DOHH2 (cell line): ENCODE measurements at regions not wholly inside any gene's neighbourhood (a gene's known extent, or its start where the extent isn't known, plus 50 kb on each side); places are given as distances from the start of the nearest gene placed in this dataset.

Experiments used
- H3F3A ChIP-seq: fragments of 200-600 bp; sonication (generic), shearing (Covaris generic); 2 replicates; pipeline ENCODE4 v1.6.0; 2016; ENCODE audit warnings: antibody characterized with exemption, mild to moderate bottlenecking; ENCODE audit not compliant: control insufficient read depth, insufficient read depth
- H3K27ac ChIP-seq: fragments of 200-600 bp; sonication (generic); 2 replicates; pipeline ENCODE4 v1.5.1; 2014; ENCODE audit warnings: low read depth, mild to moderate bottlenecking, low read length, moderate library complexity
- H3K27me3 ChIP-seq: fragments of 200-600 bp; sonication (generic); 2 replicates; pipeline ENCODE4 v1.6.1; 2014; ENCODE audit warnings: mild to moderate bottlenecking, low read length, mixed read lengths; ENCODE audit not compliant: control insufficient read depth
- H3K36me3 ChIP-seq: fragments of 200-600 bp; sonication (generic); 2 replicates; pipeline ENCODE4 v1.6.1; 2014; ENCODE audit warnings: mild to moderate bottlenecking, low read length, moderate library complexity, mixed read lengths; ENCODE audit not compliant: control insufficient read depth
- H3K4me1 ChIP-seq: fragments of 200-600 bp; sonication (generic); 2 replicates; pipeline ENCODE4 v1.6.1; 2014; ENCODE audit warnings: mild to moderate bottlenecking, low read length, mixed read lengths; ENCODE audit not compliant: control insufficient read depth
- H3K4me2 ChIP-seq: fragments of 200-600 bp; sonication (generic); 2 replicates; pipeline ENCODE4 v1.6.0; 2014; ENCODE audit warnings: mild to moderate bottlenecking, low read length, moderate library complexity
- H3K4me3 ChIP-seq: fragments of 200-600 bp; sonication (generic); 2 replicates; pipeline ENCODE4 v1.5.1; 2014; ENCODE audit warnings: mild to moderate bottlenecking, low read length, mixed read lengths
- H3K79me2 ChIP-seq: fragments of 200-600 bp; sonication (generic); 2 replicates; pipeline ENCODE4 v1.6.1; 2014; ENCODE audit warnings: mild to moderate bottlenecking, low read length, mixed read lengths; ENCODE audit not compliant: control insufficient read depth
- H3K9me2 ChIP-seq: fragments of 200-600 bp; sonication (generic); replicated peaks from 2 replicates; pipeline ENCODE4 v1.6.1; 2014; ENCODE audit warnings: mild to moderate bottlenecking, low read length, mixed read lengths; ENCODE audit not compliant: control insufficient read depth
- H3K9me3 ChIP-seq: fragments of 200-600 bp; sonication (generic); 2 replicates; pipeline ENCODE4 v1.6.1; 2014; ENCODE audit warnings: antibody characterized with exemption, low read length, mixed read lengths; ENCODE audit not compliant: control insufficient read depth, insufficient read depth
- H4K20me1 ChIP-seq: fragments of 200-600 bp; sonication (generic); 2 replicates; pipeline ENCODE4 v1.6.0; 2014; ENCODE audit warnings: low read depth, mild to moderate bottlenecking, antibody characterized with exemption, low read length, moderate library complexity; ENCODE audit not compliant: control insufficient read depth, insufficient read depth
- CTCF ChIP-seq: fragments of 200-600 bp; sonication (generic); IDR thresholded peaks from one replicate; pipeline ENCODE4 v1.5.1; 2014; ENCODE audit warnings: antibody characterized with exemption, mild to moderate bottlenecking, low read depth, low read length; ENCODE audit not compliant: poor library complexity, severe bottlenecking
- EZH2phosphoT487 ChIP-seq: fragments of 200-600 bp; sonication (generic); IDR thresholded peaks from 2 replicates; pipeline ENCODE4 v1.6.1; 2017; ENCODE audit warnings: borderline replicate concordance, mild to moderate bottlenecking, antibody characterized with exemption, low read length, moderate library complexity, mixed read lengths

GRCh38 chr3:99487894-99488293 lies 150.5 kb upstream of the COL8A1 start:
- TF ChIP-seq EZH2phosphoT487 (no peak), CTCF (no peak)
- no peak overlapping the region for H3K4me3 ChIP-seq
- H3K9me2 ChIP-seq: no peaks in the 10 kb centered on the region
- no peak overlapping the region for H3K27ac ChIP-seq
- no peaks in the 10 kb centered on the region for H4K20me1 ChIP-seq
- H3K4me2 ChIP-seq: no peak overlapping the region
- H3K36me3 ChIP-seq: no peaks in the 10 kb centered on the region
- no peaks in the 10 kb centered on the region for H3F3A ChIP-seq
- H3K9me3 ChIP-seq: peaks cover 11% of the 10 kb centered on the region; the same call in 1 of the 2 replicates
- no peaks in the 10 kb centered on the region for H3K4me1 ChIP-seq
- H3K79me2 ChIP-seq: no peaks in the 10 kb centered on the region
- H3K27me3 ChIP-seq: no peaks in the 10 kb centered on the region

- Histone ChIP-seq H3K4me3 (no peak overlapping the region), H3K27me3 (no peaks in the 10 kb centered on the region), H3K36me3 (no peaks in the 10 kb centered on the region), H3K27ac (no peak overlapping the region), H3K4me1 (no peaks in the 10 kb centered on the region), H3K9me3 (peaks cover 11% of the 10 kb centered on the region; the same call in 1 of the 2 replicates), H3F3A (no peaks in the 10 kb centered on the region), H3K79me2 (no peaks in the 10 kb centered on the region), H3K9me2 (no peaks in the 10 kb centered on the region), H4K20me1 (no peaks in the 10 kb centered on the region), H3K4me2 (no peak overlapping the region)
- TF ChIP-seq EZH2phosphoT487: no peak
- TF ChIP-seq CTCF: no peak
Observed at GRCh38 chr3:99485286-99485685, 153.1 kb upstream of the COL8A1 start.

GRCh38 chr3:99484871-99485270 lies 153.5 kb upstream of the COL8A1 start:
- Histone ChIP-seq H4K20me1 (no peaks in the 10 kb centered on the region), H3K79me2 (no peaks in the 10 kb centered on the region), H3K9me2 (no peaks in the 10 kb centered on the region), H3K27me3 (no peaks in the 10 kb centered on the region), H3K4me1 (no peaks in the 10 kb centered on the region), H3F3A (no peaks in the 10 kb centered on the region), H3K4me2 (no peak overlapping the region), H3K4me3 (no peak overlapping the region), H3K9me3 (peaks cover 11% of the 10 kb centered on the region; the same call in 1 of the 2 replicates), H3K36me3 (no peaks in the 10 kb centered on the region), H3K27ac (no peak overlapping the region)
- TF ChIP-seq EZH2phosphoT487 (no peak), CTCF (no peak)
